HEK293 (cell line): ENCODE measurements at regions not wholly inside any gene's neighbourhood (a gene's known extent, or its start where the extent isn't known, plus 50 kb on each side); places are given as distances from the start of the nearest gene placed in this dataset.

Source experiments
- CTCF ChIA-PET: fragments of 350-600 bp; formaldehyde crosslinking; extraction: SDS; loops from one replicate; lab custom pipeline; 2021; ENCODE audit warnings: antibody characterized with exemption; lab: Yijun Ruan, JAX
- POLR2A ChIA-PET: fragments of 300-600 bp; formaldehyde crosslinking; extraction: SDS; loops from one replicate; lab custom pipeline; 2020; ENCODE audit warnings: antibody characterized with exemption, inconsistent platforms; lab: Yijun Ruan, JAX
- H3K27ac ChIP-seq: fragments of 200-500 bp; sonication (Bioruptor generic); 2 replicates; pipeline ENCODE4 v1.5.1; 2014; ENCODE audit warnings: low read depth, low read length, control low read depth, inconsistent platforms; ENCODE audit errors: extremely low read depth
- H3K36me3 ChIP-seq, 2 experiments: fragments of 200-500 bp in 1 of 2; sonication (Bioruptor generic) in 1 of 2; 1 replicate in 1 of 2; 2 replicates in 1 of 2; pipeline ENCODE4 v1.5.1; 2014 to 2017; ENCODE audit warnings: inconsistent platforms in 2 of 2, low read length in 2 of 2; ENCODE audit not compliant: control insufficient read depth in 2 of 2, insufficient read depth in 1 of 2
- H3K4me1 ChIP-seq: fragments of 200-500 bp; sonication (Bioruptor generic); 2 replicates; pipeline ENCODE4 v1.5.1; 2014; ENCODE audit warnings: mild to moderate bottlenecking, low read length, inconsistent platforms; ENCODE audit not compliant: control insufficient read depth, insufficient read depth
- H3K4me3 ChIP-seq: 2 replicates; pipeline ENCODE4 v1.5.1; 2011; ENCODE audit warnings: low read depth, mild to moderate bottlenecking, control low read depth, low read length, moderate library complexity
- H3K9me3 ChIP-seq: fragments of 200-500 bp; sonication (Bioruptor generic); 2 replicates; pipeline ENCODE4 v1.5.1; 2014; ENCODE audit warnings: low read depth, low read length, inconsistent platforms; ENCODE audit not compliant: control insufficient read depth, insufficient read depth
- BCL11B ChIP-seq: fragments of 450-650 bp; formaldehyde crosslinking; IDR thresholded peaks from 2 replicates; pipeline ENCODE4 v1.5.1; 2016; ENCODE audit warnings: low read depth, missing biosample characterization, missing genetic modification characterization
- EGR2 ChIP-seq: fragments of 450-650 bp; formaldehyde crosslinking; IDR thresholded peaks from 2 replicates; pipeline ENCODE4 v1.5.1; 2016; ENCODE audit warnings: low read depth, missing biosample characterization, missing genetic modification characterization
- GFI1B ChIP-seq: fragments of 450-650 bp; formaldehyde crosslinking; IDR thresholded peaks from 2 replicates; pipeline ENCODE4 v1.5.1; 2016; ENCODE audit warnings: missing biosample characterization, missing genetic modification characterization
- IKZF3 ChIP-seq: fragments of 450-650 bp; IDR thresholded peaks from 2 replicates; pipeline ENCODE4 v1.5.0; 2018; ENCODE audit warnings: missing biosample characterization, mild to moderate bottlenecking, missing genetic modification characterization, moderate library complexity
- KLF8 ChIP-seq: fragments of 450-650 bp; formaldehyde crosslinking; IDR thresholded peaks from 2 replicates; pipeline ENCODE4 v1.5.1; 2016; ENCODE audit warnings: missing biosample characterization, missing genetic modification characterization
- ZBTB21 ChIP-seq: fragments of 450-650 bp; formaldehyde crosslinking; IDR thresholded peaks from 2 replicates; pipeline ENCODE4 v1.5.1; 2017; ENCODE audit warnings: missing biosample characterization, missing genetic modification characterization
- ZFP37 ChIP-seq: fragments of 450-650 bp; formaldehyde crosslinking; IDR thresholded peaks from 2 replicates; pipeline ENCODE4 v1.5.1; 2016; ENCODE audit warnings: missing biosample characterization, missing genetic modification characterization
- ZNF211 ChIP-seq: fragments of 450-650 bp; formaldehyde crosslinking; IDR thresholded peaks from 2 replicates; pipeline ENCODE4 v1.5.1; 2016; ENCODE audit warnings: low read depth, missing biosample characterization, missing genetic modification characterization
- ZNF214 ChIP-seq: fragments of 450-650 bp; formaldehyde crosslinking; IDR thresholded peaks from 2 replicates; pipeline ENCODE4 v1.5.1; 2017; ENCODE audit warnings: missing biosample characterization, mild to moderate bottlenecking, missing genetic modification characterization, borderline replicate concordance
- ZNF24 ChIP-seq: fragments of 450-650 bp; formaldehyde crosslinking; IDR thresholded peaks from 2 replicates; pipeline ENCODE4 v1.5.1; 2016; ENCODE audit warnings: missing biosample characterization, missing genetic modification characterization
- ZNF302 ChIP-seq: fragments of 450-650 bp; formaldehyde crosslinking; IDR thresholded peaks from 2 replicates; pipeline ENCODE4 v1.5.1; 2016; ENCODE audit warnings: missing biosample characterization, missing genetic modification characterization, low read depth
- ZNF324 ChIP-seq: fragments of 450-650 bp; formaldehyde crosslinking; IDR thresholded peaks from 2 replicates; pipeline ENCODE4 v1.5.1; 2016; ENCODE audit warnings: missing biosample characterization, missing genetic modification characterization
- ZNF473 ChIP-seq: fragments of 450-650 bp; formaldehyde crosslinking; IDR thresholded peaks from 2 replicates; pipeline ENCODE4 v1.5.1; 2017; ENCODE audit warnings: missing biosample characterization, missing genetic modification characterization
- ZNF660 ChIP-seq: fragments of 450-650 bp; IDR thresholded peaks from 2 replicates; pipeline ENCODE4 v1.5.1; 2018; ENCODE audit warnings: missing biosample characterization, mild to moderate bottlenecking, missing genetic modification characterization
- ZSCAN23 ChIP-seq: fragments of 450-650 bp; formaldehyde crosslinking; IDR thresholded peaks from 2 replicates; pipeline ENCODE4 v1.5.1; 2016; ENCODE audit warnings: missing biosample characterization, missing genetic modification characterization
- TF ChIP-seq, protein P1 (sequence below): fragments of 450-650 bp; formaldehyde crosslinking; IDR thresholded peaks from 2 replicates; pipeline ENCODE4 v1.5.1; 2016; ENCODE audit warnings: missing biosample characterization, missing genetic modification characterization
- TF ChIP-seq, protein P2 (sequence below): sonication (generic); formaldehyde crosslinking; IDR thresholded peaks from 2 replicates; pipeline ENCODE4 v1.8.1; 2022; ENCODE audit warnings: mild to moderate bottlenecking, moderate library complexity, missing genetic modification reagents
- TF ChIP-seq, protein P3 (sequence below): fragments of 450-650 bp; formaldehyde crosslinking; IDR thresholded peaks from 2 replicates; pipeline ENCODE4 v1.5.1; 2016; ENCODE audit warnings: missing biosample characterization, missing genetic modification characterization
- TF ChIP-seq, protein P4 (sequence below): fragments of 450-650 bp; formaldehyde crosslinking; IDR thresholded peaks from 2 replicates; pipeline ENCODE4 v1.5.1; 2016; ENCODE audit warnings: missing biosample characterization, missing genetic modification characterization, borderline replicate concordance
- TF ChIP-seq, protein P5 (sequence below): fragments of 450-650 bp; formaldehyde crosslinking; IDR thresholded peaks from 2 replicates; pipeline ENCODE4 v1.5.1; 2016; ENCODE audit warnings: missing biosample characterization, missing genetic modification characterization, borderline replicate concordance

DNA sequence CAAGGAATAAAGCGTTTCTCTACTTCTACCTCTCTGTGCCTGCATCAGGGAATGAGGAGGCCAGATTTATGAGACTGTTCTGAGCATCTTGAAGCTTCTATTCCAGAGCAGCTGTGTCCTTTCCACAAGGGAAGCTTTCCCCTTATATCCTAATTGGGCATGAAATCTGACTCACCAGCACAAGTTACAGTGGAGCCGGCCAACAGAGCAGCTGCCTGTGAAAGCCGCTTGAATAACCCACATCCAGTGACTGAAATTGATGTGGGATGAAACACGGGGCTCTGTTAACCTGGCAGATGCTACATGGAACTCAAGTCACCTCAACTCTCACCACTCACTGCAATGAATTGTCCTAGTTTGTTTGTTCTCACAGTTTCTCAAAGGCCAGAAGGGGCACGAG, 400.3 kb downstream of the TFAP2A start:
- POLR2A ChIA-PET: no interaction called here
- TF ChIP-seq ZBTB21 (tag by site-specific recombination) (no peak), BCL11B (tag by site-specific recombination) (no peak), EGR2 (no peak), ZNF211 (tag by site-specific recombination) (no peak), ZNF302 (tag by site-specific recombination) (no peak)
- CTCF ChIA-PET: no interaction called here
- Histone ChIP-seq H3K4me1 (no peaks in the 10 kb centered on the region), H3K36me3 (no peaks in the 10 kb centered on the region), H3K27ac (no peak overlapping the region), H3K9me3 (no peaks in the 10 kb centered on the region), H3K4me3 (no peak overlapping the region)

DNA sequence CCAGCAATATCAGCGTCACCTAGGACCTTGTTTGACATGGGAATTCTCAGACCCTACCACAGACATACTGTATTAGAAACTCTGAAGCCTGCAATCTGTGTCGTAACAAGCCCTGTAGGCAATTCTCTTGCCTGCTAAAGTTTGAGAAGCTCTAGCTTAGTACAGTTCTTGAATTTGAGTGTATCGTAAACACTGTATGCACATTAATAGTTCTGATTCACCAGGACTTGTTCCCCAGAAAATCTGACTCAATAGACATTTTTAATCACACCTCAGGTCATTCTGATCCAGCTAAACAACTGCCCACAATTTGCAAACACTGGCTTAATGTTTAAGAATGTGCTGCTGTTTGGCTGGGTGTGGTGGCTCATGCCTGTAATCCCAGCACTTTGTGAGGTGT, 414.3 kb downstream of the TFAP2A start:
- Histone ChIP-seq H3K9me3 (no peaks in the 10 kb centered on the region), H3K27ac (no peak overlapping the region), H3K4me1 (no peaks in the 10 kb centered on the region), H3K4me3 (no peak overlapping the region), H3K36me3 (no peaks in the 10 kb centered on the region)
- POLR2A ChIA-PET: no interaction called here
- CTCF ChIA-PET: no interaction called here
- TF ChIP-seq ZNF214 (tag by site-specific recombination): no peak
- TF ChIP-seq, protein P1, sequence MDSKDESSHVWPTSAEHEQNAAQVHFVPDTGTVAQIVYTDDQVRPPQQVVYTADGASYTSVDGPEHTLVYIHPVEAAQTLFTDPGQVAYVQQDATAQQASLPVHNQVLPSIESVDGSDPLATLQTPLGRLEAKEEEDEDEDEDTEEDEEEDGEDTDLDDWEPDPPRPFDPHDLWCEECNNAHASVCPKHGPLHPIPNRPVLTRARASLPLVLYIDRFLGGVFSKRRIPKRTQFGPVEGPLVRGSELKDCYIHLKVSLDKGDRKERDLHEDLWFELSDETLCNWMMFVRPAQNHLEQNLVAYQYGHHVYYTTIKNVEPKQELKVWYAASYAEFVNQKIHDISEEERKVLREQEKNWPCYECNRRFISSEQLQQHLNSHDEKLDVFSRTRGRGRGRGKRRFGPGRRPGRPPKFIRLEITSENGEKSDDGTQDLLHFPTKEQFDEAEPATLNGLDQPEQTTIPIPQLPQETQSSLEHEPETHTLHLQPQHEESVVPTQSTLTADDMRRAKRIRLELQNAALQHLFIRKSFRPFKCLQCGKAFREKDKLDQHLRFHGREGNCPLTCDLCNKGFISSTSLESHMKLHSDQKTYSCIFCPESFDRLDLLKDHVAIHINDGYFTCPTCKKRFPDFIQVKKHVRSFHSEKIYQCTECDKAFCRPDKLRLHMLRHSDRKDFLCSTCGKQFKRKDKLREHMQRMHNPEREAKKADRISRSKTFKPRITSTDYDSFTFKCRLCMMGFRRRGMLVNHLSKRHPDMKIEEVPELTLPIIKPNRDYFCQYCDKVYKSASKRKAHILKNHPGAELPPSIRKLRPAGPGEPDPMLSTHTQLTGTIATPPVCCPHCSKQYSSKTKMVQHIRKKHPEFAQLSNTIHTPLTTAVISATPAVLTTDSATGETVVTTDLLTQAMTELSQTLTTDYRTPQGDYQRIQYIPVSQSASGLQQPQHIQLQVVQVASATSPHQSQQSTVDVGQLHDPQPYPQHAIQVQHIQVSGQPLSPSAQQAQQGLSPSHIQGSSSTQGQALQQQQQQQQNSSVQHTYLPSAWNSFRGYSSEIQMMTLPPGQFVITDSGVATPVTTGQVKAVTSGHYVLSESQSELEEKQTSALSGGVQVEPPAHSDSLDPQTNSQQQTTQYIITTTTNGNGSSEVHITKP (tag by site-specific recombination): no peak
- TF ChIP-seq ZFP37 (tag by site-specific recombination): no peak
- TF ChIP-seq, protein P2, sequence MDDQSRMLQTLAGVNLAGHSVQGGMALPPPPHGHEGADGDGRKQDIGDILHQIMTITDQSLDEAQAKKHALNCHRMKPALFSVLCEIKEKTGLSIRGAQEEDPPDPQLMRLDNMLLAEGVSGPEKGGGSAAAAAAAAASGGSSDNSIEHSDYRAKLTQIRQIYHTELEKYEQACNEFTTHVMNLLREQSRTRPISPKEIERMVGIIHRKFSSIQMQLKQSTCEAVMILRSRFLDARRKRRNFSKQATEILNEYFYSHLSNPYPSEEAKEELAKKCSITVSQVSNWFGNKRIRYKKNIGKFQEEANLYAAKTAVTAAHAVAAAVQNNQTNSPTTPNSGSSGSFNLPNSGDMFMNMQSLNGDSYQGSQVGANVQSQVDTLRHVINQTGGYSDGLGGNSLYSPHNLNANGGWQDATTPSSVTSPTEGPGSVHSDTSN (CRISPR knock-in tag): no peak
- TF ChIP-seq, protein P3, sequence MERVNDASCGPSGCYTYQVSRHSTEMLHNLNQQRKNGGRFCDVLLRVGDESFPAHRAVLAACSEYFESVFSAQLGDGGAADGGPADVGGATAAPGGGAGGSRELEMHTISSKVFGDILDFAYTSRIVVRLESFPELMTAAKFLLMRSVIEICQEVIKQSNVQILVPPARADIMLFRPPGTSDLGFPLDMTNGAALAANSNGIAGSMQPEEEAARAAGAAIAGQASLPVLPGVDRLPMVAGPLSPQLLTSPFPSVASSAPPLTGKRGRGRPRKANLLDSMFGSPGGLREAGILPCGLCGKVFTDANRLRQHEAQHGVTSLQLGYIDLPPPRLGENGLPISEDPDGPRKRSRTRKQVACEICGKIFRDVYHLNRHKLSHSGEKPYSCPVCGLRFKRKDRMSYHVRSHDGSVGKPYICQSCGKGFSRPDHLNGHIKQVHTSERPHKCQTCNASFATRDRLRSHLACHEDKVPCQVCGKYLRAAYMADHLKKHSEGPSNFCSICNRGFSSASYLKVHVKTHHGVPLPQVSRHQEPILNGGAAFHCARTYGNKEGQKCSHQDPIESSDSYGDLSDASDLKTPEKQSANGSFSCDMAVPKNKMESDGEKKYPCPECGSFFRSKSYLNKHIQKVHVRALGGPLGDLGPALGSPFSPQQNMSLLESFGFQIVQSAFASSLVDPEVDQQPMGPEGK: no peak
- no peak for TF ChIP-seq GFI1B (tag by site-specific recombination)
- TF ChIP-seq, protein P4, sequence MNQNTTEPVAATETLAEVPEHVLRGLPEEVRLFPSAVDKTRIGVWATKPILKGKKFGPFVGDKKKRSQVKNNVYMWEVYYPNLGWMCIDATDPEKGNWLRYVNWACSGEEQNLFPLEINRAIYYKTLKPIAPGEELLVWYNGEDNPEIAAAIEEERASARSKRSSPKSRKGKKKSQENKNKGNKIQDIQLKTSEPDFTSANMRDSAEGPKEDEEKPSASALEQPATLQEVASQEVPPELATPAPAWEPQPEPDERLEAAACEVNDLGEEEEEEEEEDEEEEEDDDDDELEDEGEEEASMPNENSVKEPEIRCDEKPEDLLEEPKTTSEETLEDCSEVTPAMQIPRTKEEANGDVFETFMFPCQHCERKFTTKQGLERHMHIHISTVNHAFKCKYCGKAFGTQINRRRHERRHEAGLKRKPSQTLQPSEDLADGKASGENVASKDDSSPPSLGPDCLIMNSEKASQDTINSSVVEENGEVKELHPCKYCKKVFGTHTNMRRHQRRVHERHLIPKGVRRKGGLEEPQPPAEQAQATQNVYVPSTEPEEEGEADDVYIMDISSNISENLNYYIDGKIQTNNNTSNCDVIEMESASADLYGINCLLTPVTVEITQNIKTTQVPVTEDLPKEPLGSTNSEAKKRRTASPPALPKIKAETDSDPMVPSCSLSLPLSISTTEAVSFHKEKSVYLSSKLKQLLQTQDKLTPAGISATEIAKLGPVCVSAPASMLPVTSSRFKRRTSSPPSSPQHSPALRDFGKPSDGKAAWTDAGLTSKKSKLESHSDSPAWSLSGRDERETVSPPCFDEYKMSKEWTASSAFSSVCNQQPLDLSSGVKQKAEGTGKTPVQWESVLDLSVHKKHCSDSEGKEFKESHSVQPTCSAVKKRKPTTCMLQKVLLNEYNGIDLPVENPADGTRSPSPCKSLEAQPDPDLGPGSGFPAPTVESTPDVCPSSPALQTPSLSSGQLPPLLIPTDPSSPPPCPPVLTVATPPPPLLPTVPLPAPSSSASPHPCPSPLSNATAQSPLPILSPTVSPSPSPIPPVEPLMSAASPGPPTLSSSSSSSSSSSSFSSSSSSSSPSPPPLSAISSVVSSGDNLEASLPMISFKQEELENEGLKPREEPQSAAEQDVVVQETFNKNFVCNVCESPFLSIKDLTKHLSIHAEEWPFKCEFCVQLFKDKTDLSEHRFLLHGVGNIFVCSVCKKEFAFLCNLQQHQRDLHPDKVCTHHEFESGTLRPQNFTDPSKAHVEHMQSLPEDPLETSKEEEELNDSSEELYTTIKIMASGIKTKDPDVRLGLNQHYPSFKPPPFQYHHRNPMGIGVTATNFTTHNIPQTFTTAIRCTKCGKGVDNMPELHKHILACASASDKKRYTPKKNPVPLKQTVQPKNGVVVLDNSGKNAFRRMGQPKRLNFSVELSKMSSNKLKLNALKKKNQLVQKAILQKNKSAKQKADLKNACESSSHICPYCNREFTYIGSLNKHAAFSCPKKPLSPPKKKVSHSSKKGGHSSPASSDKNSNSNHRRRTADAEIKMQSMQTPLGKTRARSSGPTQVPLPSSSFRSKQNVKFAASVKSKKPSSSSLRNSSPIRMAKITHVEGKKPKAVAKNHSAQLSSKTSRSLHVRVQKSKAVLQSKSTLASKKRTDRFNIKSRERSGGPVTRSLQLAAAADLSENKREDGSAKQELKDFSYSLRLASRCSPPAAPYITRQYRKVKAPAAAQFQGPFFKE: no peak
- TF ChIP-seq ZSCAN23 (tag by site-specific recombination): no peak
- TF ChIP-seq IKZF3 (tag by site-specific recombination): no peak
- no peak for TF ChIP-seq ZNF24
- no peak for TF ChIP-seq ZNF324 (tag by site-specific recombination)
- TF ChIP-seq KLF8: no peak
- TF ChIP-seq, protein P5, sequence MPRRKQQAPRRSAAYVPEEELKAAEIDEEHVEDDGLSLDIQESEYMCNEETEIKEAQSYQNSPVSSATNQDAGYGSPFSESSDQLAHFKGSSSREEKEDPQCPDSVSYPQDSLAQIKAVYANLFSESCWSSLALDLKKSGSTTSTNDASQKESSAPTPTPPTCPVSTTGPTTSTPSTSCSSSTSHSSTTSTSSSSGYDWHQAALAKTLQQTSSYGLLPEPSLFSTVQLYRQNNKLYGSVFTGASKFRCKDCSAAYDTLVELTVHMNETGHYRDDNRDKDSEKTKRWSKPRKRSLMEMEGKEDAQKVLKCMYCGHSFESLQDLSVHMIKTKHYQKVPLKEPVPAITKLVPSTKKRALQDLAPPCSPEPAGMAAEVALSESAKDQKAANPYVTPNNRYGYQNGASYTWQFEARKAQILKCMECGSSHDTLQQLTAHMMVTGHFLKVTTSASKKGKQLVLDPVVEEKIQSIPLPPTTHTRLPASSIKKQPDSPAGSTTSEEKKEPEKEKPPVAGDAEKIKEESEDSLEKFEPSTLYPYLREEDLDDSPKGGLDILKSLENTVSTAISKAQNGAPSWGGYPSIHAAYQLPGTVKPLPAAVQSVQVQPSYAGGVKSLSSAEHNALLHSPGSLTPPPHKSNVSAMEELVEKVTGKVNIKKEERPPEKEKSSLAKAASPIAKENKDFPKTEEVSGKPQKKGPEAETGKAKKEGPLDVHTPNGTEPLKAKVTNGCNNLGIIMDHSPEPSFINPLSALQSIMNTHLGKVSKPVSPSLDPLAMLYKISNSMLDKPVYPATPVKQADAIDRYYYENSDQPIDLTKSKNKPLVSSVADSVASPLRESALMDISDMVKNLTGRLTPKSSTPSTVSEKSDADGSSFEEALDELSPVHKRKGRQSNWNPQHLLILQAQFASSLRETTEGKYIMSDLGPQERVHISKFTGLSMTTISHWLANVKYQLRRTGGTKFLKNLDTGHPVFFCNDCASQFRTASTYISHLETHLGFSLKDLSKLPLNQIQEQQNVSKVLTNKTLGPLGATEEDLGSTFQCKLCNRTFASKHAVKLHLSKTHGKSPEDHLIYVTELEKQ (tag by site-specific recombination): no peak
- no peak for TF ChIP-seq ZNF473
- TF ChIP-seq ZNF660: no peak
